ENCODE measurements at regions not wholly inside any gene's neighbourhood (a gene's known extent, or its start where the extent isn't known, plus 50 kb on each side); places are given as distances from the start of the nearest gene placed in this dataset.

GRCh38 chr14:82138431-82138830 is 604.8 kb upstream of the SEL1L start:
- H3K27ac ChIP-seq: no peak overlapping the region
- no peaks in the 10 kb centered on the region for H4K20me1 ChIP-seq (ENCODE audit: insufficient read depth)
- no peak overlapping the region for H3K4me3 ChIP-seq (IDR thresholded peaks at IDR 0.05; ENCODE audit: insufficient read depth, low read depth, low read length)
- no peak overlapping the region for H2AFZ ChIP-seq (ENCODE audit: low read depth)
- no peak overlapping the region for H3K9ac ChIP-seq
- H3K27me3 ChIP-seq (ENCODE audit: insufficient read depth, low read depth): no peaks in the 10 kb centered on the region
- no peaks in the 10 kb centered on the region for H3K4me1 ChIP-seq (ENCODE audit: low read depth, poor library complexity, severe bottlenecking)
- H3K79me2 ChIP-seq (ENCODE audit: insufficient read depth, low read depth): no peaks in the 10 kb centered on the region
- no peaks in the 10 kb centered on the region for H3K36me3 ChIP-seq (ENCODE audit: insufficient read depth)
- H3K4me2 ChIP-seq: no peak overlapping the region
- no peak for TF ChIP-seq CTCF (conservative IDR thresholded peaks at IDR 0.05; ENCODE audit: low read depth, low read length)

- H3K4me2 ChIP-seq: no peak overlapping the region
- H2AFZ ChIP-seq (ENCODE audit: low read depth): no peak overlapping the region
- TF ChIP-seq CTCF (conservative IDR thresholded peaks at IDR 0.05; ENCODE audit: low read depth, low read length): no peak
- H3K36me3 ChIP-seq (ENCODE audit: insufficient read depth): no peaks in the 10 kb centered on the region
- no peaks in the 10 kb centered on the region for H4K20me1 ChIP-seq (ENCODE audit: insufficient read depth)
- no peaks in the 10 kb centered on the region for H3K79me2 ChIP-seq (ENCODE audit: insufficient read depth, low read depth)
- no peak overlapping the region for H3K9ac ChIP-seq
- H3K4me3 ChIP-seq (IDR thresholded peaks at IDR 0.05; ENCODE audit: insufficient read depth, low read depth, low read length): no peak overlapping the region
- no peak overlapping the region for H3K27ac ChIP-seq
- no peaks in the 10 kb centered on the region for H3K4me1 ChIP-seq (ENCODE audit: low read depth, poor library complexity, severe bottlenecking)
- no peaks in the 10 kb centered on the region for H3K27me3 ChIP-seq (ENCODE audit: insufficient read depth, low read depth)
Measured at GRCh38 chr14:82146846-82147245, 613.2 kb upstream of the SEL1L start.

- Histone ChIP-seq H3K4me3 (IDR thresholded peaks at IDR 0.05; ENCODE audit: insufficient read depth, low read depth, low read length) (no peak overlapping the region), H3K4me2 (peak overlapping the region; percentile 52), H3K4me1 (ENCODE audit: low read depth, poor library complexity, severe bottlenecking) (peaks cover 14% of the 10 kb centered on the region), H3K36me3 (ENCODE audit: insufficient read depth) (no peaks in the 10 kb centered on the region), H2AFZ (ENCODE audit: low read depth) (peak overlapping the region; percentile 82), H3K9ac (peak overlapping the region; percentile 13; the same call in 1 of the 2 replicates), H3K27me3 (ENCODE audit: insufficient read depth, low read depth) (no peaks in the 10 kb centered on the region), H4K20me1 (ENCODE audit: insufficient read depth) (no peaks in the 10 kb centered on the region), H3K79me2 (ENCODE audit: insufficient read depth, low read depth) (no peaks in the 10 kb centered on the region), H3K27ac (no peak overlapping the region)
- no peak for TF ChIP-seq CTCF (conservative IDR thresholded peaks at IDR 0.05; ENCODE audit: low read depth, low read length)
Measured at GRCh38 chr14:82153689-82154088, 620.0 kb upstream of the SEL1L start.

GRCh38 chr14:82159624-82160023 is 626.0 kb upstream of the SEL1L start:
- Histone ChIP-seq H3K9ac (no peak overlapping the region), H2AFZ (ENCODE audit: low read depth) (no peak overlapping the region), H3K27ac (no peak overlapping the region), H3K4me3 (IDR thresholded peaks at IDR 0.05; ENCODE audit: insufficient read depth, low read depth, low read length) (no peak overlapping the region), H3K79me2 (ENCODE audit: insufficient read depth, low read depth) (no peaks in the 10 kb centered on the region), H3K36me3 (ENCODE audit: insufficient read depth) (no peaks in the 10 kb centered on the region), H3K4me1 (ENCODE audit: low read depth, poor library complexity, severe bottlenecking) (peaks cover 8% of the 10 kb centered on the region), H3K27me3 (ENCODE audit: insufficient read depth, low read depth) (no peaks in the 10 kb centered on the region), H4K20me1 (ENCODE audit: insufficient read depth) (no peaks in the 10 kb centered on the region), H3K4me2 (no peak overlapping the region)
- TF ChIP-seq CTCF (conservative IDR thresholded peaks at IDR 0.05; ENCODE audit: low read depth, low read length): no peak
